GM19240 (cell line): ENCODE measurements at regions not wholly inside any gene's neighbourhood (a gene's known extent, or its start where the extent isn't known, plus 50 kb on each side); places are given as distances from the start of the nearest gene placed in this dataset.

Experiments
- DNase-seq: peaks from one replicate; pipeline ENCODE4 v3.0.0; 2011; ENCODE audit warnings: low spot score; ENCODE audit not compliant: insufficient read length

GRCh38 chr10:57788117-57788516, 479.6 kb downstream of the IPMK start:
- no peak for DNase-seq

DNA sequence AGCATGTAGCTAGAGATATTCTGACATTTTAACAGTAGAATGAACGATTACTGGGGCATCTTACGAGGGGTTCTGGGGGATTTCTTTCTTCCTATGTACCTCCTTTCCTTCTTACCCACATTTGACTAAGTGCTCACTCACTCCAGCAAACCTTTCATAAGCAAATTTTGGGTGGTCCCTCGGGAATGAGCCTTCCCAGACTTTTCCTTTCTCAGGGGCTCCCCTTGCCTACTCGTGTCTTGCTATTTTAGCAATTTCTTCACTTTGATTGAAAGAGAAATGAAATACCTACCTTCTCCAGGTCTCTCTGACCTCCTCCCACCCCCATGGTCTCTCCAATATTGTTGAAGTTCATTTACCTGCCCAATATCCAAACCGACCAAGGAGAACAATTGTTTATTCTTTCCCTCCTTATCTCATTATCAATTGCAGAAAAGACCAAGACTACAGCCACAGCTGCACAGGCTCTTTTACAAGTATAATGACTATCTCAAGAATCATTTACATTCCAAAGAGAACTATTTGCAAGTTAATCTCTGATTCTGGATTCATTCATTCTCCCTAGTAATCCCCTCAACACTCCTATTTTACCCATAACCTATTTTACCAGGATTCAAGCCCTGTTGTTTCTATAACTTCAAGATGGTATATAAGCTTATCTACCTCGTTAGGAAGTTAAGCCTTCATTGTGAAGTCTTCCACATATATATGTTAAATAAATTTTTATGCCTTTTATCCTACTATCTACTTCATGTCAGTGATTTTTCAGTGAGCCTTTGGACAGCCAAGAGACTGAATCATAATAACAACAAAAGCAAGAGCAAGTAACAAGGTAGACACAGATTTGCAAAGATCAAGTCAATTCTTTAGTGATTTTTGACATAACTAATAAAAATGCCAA, 480.6 kb downstream of the IPMK start:
- no peak for DNase-seq

GRCh38 chr10:57786331-57786730, 481.4 kb downstream of the IPMK start:
- no peak for DNase-seq

- no peak for DNase-seq
Observed at GRCh38 chr10:57785546-57785945, 482.1 kb downstream of the IPMK start.

DNA sequence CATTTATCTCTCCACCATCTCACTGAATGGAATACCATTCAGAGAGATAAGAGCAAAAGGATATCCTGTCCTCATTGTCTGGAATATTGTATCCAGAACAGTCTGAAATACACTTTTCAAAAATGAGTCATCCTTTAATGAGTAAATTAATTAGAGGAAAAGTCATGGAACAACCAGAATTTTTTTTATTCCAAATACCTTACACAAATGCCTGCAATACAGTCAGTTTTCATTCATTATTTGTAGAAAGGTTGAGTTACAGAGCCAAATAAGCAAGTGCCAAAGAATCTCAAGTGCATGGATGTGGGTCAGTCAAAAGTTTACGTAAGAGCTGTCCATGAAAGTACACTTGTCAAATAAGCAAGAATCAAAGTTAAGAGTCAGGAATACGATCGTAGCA, 482.6 kb downstream of the IPMK start:
- DNase-seq: no peak

DNA sequence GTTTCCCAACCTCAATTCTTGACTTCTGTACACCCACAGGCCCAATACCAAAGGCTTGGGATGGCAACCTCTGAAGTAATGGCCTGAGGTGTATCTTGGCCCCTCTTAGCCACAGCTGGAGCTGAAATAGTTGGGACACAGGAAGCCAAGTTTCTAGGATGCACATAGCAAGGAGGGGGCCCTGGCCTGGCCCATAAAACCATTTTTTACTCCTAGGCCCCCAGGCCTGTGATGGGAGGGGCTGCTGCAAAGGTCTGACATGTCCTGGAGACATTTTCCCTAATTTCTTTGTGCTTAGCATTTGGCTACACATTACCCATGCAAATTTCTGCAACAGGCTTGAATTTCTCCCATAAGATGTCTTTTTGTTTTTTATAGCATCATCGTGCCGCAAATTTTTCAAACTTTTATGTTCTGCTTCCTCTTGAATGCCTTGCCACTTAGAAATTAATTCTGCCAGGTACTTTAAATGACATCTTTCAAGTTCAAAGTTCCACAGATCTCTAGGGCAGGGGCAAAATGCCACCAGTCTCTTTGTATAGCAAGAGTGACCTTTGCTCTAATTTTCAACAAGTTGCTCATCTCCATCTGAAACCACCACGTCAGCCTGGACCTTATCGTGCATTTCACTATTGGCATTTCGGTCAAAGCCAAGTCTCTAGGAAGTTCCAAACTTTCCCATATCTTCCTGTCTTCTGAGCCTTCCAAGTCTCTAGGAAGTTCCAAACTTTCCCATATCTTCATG, 490.8 kb downstream of the IPMK start:
- no peak for DNase-seq

DNA sequence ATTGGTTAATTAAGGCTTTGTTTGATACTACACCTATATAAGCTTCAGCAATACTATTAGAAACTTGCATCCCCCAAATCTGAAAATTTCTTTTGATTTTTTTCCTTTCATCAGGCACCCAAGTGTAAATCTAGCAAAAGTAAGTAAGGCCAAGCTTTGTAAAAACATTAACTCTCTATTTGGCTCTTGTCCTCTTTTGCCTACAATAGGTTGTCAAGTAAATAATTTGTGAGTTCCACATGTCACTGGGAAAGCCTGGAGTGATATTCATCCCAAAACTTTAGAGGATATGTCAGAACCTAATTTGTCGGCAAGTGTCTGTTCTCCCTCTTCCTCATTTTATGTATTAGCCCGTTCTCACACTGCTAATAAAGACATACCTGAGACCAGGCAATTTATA, 492.4 kb downstream of the IPMK start:
- no peak for DNase-seq

DNA sequence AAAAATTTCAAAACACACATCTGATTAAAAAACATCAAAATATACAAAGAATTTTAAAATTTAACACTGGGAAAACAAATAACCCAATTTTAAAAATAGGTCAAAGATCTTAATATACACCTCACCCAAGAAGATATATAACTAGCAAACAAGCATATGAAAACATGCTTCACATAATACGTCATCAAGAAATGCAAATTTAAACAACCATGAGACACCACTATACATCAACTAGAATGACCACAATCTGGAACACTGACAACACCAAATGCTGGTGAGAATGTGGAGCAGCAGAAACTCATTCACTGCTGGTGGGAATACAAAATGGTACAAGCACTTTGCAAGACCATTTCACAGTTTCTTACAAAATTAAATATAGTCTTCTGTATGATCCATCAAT, 498.4 kb downstream of the IPMK start:
- DNase-seq: no peak

- no peak for DNase-seq
Observed at GRCh38 chr10:57759777-57760176, 507.9 kb downstream of the IPMK start.

DNA sequence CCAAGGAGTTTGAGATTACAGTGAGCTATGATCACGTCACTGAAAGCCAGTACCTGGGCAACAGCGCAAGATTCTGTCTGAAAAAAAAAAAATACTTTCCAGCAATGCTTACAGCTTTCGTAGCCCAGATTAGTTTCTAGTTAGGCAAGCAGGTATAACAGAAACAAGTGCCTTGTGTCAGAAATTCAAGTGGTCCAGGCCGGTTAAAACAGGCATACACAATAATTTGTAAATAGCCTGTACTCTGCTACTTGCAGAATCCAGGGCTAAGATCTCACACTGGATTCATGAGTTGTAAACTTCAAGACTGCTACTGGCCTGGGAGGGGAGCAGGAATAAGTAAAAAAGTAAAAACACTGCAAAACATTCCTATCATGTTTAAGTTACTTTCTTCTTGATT, 512.9 kb downstream of the IPMK start:
- no peak for DNase-seq

DNA sequence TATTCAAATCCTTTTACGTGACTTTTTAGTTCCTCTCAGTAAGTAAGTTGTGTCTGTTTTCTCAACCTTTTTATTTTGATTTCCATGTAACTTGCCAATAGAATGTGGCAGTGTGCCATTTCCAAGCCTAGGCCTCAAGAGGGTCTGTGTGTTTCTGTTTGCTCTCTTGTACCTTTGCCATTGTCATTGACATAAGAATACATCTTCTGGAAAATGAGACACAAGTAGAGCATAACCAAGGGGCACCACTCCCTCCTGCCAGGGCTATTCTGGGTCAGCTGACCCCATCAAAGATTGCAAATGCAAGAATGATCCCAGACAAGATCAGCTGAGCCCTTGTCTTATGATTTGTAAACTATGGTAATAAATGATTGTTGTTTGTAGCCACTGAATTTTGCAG, 524.0 kb downstream of the IPMK start:
- DNase-seq: no peak

DNA sequence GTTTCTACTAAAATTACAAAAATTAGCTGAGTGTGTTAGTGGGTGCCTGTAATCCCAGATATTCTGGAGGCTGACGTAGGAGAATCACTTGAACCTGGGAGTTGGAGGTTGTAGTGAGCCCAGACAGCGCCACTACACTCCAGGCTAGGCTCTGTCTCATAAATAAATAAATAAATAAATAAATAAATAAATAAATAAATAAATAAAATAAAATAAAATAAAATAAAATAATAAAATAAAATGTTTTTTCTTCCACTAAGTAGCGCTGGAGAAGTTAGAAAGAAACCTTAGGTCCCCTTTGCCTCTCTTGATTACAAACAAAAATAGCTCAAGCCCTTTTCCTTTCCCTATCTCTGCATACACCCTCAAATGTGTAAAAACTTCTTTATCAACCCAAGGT, 525.9 kb downstream of the IPMK start:
- no peak for DNase-seq

DNA sequence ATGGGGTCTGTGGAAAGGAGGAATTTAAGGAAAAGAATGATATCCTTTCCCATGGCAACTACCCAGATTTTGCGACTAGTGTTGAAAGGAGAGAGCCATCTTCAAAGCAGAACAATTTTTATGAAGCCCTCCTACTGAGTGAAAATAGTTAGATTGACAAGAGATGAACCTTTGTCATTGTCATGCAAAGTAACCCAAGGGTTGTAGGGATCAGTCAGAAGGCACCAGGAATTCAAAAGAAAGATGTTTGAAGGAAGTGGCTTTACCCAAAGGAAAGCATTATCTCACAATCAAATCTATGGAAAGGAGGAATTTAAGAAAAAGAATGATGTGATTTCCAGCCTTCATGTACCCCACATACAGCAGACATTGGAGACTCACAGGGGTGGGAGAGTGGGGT, 544.4 kb downstream of the IPMK start:
- no peak for DNase-seq

DNA sequence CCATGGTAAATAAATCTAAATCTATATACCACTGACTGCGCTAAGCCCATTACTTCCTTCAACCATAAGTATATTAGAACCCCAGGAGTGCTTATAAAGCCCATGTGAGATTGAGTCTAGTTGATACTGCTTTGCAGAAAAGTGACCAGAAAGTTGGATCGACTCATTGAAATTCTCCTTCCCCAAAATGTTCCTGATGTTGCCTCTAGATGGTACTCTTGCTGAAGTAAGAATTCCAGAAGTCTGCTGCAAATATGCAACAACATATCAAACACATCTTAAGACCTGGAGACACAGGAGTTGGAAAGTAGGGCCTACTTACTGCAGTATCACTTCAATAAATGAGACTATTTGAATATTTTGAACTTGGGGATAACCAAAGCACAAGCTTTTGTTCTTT, 550.8 kb downstream of the IPMK start:
- DNase-seq: no peak

DNA sequence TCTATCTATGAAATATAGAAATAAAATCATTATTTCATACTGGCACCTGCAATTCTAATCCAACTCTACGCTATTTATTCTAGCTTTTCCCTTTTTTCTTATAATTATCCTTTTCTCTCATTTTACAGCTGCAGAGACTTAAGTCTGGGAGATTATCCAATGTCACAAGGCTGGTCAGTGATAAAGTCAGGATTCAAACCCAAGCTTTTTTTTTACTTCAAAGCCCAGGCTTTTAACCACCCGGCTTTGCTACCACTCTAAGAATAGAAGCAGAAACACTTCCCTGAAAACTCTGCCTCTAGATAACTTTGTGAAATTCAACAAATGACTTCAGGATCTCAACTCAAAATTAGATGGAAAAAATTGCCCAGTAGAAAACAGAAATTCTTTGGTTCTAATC, 552.5 kb downstream of the IPMK start:
- DNase-seq: no peak

DNA sequence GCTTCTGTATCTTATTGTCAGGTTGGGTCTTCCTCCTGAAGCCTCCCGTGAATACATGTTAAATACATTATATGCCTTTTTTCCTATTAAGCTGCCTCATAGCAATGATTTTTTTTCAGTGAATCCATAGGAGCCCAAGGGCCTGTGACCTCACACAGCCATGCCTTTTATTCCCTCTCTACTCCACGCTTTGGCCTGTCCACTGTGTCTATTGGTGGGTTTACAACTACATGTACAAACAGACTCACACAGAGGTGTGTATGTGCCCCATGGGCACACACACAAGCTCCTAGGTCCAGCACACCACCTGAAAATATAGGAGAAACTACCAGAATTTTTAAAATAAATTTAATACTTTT, 560.4 kb downstream of the IPMK start:
- no peak for DNase-seq

DNA sequence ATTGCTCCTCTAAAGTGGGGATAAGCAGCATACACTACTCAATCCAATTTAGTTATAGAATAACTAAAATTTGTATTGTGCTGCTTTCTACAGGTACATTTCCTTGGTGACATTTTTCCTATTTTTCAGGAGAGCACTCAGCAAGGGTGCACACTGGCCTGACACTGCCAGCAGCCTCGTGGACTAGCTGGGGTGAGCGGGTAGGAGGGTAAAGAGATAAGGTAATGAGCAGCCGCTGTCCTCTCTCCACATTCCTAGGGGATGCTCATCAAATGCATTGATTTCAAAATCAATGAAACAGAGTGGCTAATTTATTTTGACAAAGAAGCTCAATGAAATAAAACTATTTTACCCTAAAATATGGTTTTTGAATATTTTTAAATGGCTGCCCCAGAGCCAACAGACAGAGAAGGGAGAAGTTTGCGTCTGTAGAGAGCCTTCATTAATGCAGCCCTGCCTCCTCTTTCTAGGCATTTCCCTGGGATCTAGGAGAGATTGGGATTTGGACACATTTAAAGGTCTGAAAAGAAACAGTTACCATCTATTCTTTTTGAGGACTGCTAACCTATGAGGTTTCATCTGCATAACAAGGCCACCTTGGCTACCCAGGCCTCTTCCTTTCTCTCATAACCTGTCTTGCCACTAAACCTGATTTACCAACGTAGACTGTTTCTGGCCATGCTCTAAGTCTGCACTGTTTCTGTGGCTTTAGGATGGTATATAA, 561.0 kb downstream of the IPMK start:
- DNase-seq: no peak

DNA sequence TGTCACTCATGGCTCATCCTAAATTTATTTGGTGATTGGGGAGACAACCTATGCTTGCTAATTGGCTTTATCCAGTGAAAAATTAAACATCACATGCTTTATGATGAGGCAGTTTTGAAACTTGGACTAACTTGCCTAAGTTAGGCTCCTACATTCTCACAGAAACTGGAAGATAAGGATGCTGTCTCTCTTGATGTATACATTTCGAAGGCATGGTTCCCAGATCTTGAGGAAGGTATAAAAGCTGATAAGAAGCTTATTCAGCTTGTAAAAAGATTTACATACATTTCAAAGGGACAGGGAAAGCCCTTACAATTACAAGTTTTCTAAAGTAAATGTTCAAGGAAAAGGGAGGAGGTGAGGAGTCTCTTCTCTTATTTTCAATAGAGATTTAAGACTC, 561.7 kb downstream of the IPMK start:
- no peak for DNase-seq

GRCh38 chr10:57699944-57700343, 567.8 kb downstream of the IPMK start:
- DNase-seq: no peak

GRCh38 chr10:57696641-57697040, 571.1 kb downstream of the IPMK start:
- DNase-seq: no peak

DNA sequence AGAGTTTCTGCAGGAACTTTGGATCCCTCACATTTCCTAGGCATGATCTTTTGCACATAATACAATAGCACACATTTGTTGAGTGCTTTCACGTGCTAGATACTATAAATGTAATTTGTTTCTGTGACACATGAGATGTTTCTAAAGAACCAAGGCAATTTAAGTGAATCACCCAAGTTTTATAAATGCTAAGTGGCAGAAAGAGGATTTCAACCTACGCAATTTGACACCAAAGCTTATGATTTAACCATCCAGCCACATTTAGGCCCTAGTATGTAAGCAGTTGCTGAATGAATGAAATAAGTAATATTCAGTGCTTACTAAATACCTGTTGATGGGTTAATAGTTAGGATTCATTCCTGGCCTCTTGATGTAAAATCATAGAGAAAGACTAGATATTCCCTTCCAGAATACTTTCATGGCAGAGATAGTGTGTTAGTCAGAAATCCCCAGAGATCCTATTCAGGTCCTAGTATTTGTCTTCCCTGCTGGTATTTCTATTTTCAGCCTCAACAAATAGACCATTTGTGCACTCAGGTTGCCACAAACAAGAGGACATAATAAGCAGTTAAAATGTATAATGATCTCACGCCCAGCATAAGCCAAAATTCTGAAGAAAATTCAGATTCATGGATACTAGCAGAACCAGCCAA, 572.6 kb downstream of the IPMK start:
- DNase-seq: no peak
